K562 (cell line): ENCODE measurements at regions not wholly inside any gene's neighbourhood (a gene's known extent, or its start where the extent isn't known, plus 50 kb on each side); places are given as distances from the start of the nearest gene placed in this dataset.

Source experiments
- ATAC-seq: fragments of 200-7000 bp; cut with Tn5 transposase; 3 replicates; pipeline ENCODE4 v1.9.1; 2020; ENCODE audit warnings: moderate library complexity
- BruUV-seq: library from RNA; stranded (reverse); fragments of 400-500 nt; replicated peaks from 2 replicates; lab custom pipeline; 2021; lab: Mats Ljungman, UMichigan
- CTCF ChIA-PET: fragments of 300-600 bp; formaldehyde crosslinking; extraction: SDS; loops from one replicate; lab custom pipeline; 2021; ENCODE audit warnings: low intra/inter-chr PET ratio; lab: Yijun Ruan, JAX
- POLR2A ChIA-PET: fragments of 300-600, 350-650 bp; sonication (Branson Sonifier 250); formaldehyde crosslinking; extraction: SDS; loops from one replicate; lab custom pipeline; 2021; ENCODE audit warnings: antibody characterized with exemption, inconsistent platforms; lab: Yijun Ruan, JAX
- DNase-seq, 4 experiments: peaks; one replicate each; pipeline versions ENCODE4 v3.0.0 to v3.0.0-alpha.2; 2011 to 2018; ENCODE audit warnings: low spot score in 3 of 4, mixed read lengths in 3 of 4; ENCODE audit errors: extremely low read depth in 1 of 4
- FAIRE-seq: peaks from 2 replicates; lab custom pipeline; 2011; peaks lifted over from hg19 to GRCh38; lab: Jason Lieb, UNC
- H2AFZ ChIP-seq: 2 replicates; pipeline ENCODE4 v1.6.0; 2011; ENCODE audit warnings: low read depth, low read length, control low read depth, inconsistent platforms
- H3K27ac ChIP-seq: fragments of 200-600 bp; 3 replicates; pipeline ENCODE4 v1.8.0; 2011; ENCODE audit warnings: low read depth, mild to moderate bottlenecking, control low read depth, inconsistent platforms, low read length, moderate library complexity, mixed read lengths; ENCODE audit errors: extremely low read depth
- H3K27me3 ChIP-seq, 2 experiments: fragments of 300-600 bp in 1 of 2; 2 replicates in 1 of 2; 3 replicates in 1 of 2; pipeline versions ENCODE4 v1.6.0 to v1.8.0; 2011; ENCODE audit warnings: inconsistent platforms in 2 of 2, low read length in 2 of 2, mild to moderate bottlenecking in 1 of 2, mixed read lengths in 1 of 2, moderate library complexity in 1 of 2; ENCODE audit not compliant: control insufficient read depth in 2 of 2, insufficient read depth in 2 of 2
- H3K36me3 ChIP-seq: fragments of 300-600 bp; 3 replicates; pipeline ENCODE4 v1.8.0; 2011; ENCODE audit warnings: mild to moderate bottlenecking, low read length, inconsistent platforms; ENCODE audit not compliant: control insufficient read depth, insufficient read depth
- H3K4me1 ChIP-seq, 2 experiments: fragments of 200-600 bp in 1 of 2; replicated peaks in 1 of 2; 2 replicates in 1 of 2; 3 replicates in 1 of 2; pipeline versions ENCODE4 v1.5.1 to v1.8.0; 2011; ENCODE audit warnings: inconsistent platforms in 2 of 2, low read length in 2 of 2, mild to moderate bottlenecking in 1 of 2, mixed read lengths in 1 of 2, moderate library complexity in 1 of 2; ENCODE audit not compliant: control insufficient read depth in 2 of 2, insufficient read depth in 2 of 2
- H3K4me2 ChIP-seq: 2 replicates; pipeline ENCODE4 v1.6.1; 2011; ENCODE audit warnings: low read length, control low read depth, inconsistent platforms, mixed read lengths; ENCODE audit not compliant: insufficient read depth
- H3K4me3 ChIP-seq: fragments of 200-600 bp; sonication (generic), shearing (Covaris generic); 2 replicates; pipeline ENCODE4 v1.5.1; 2016; ENCODE audit warnings: control low read depth, inconsistent platforms
- H3K79me2 ChIP-seq: fragments of 200-600 bp; 3 replicates; pipeline ENCODE4 v1.8.0; 2011; ENCODE audit warnings: low read length, inconsistent platforms; ENCODE audit not compliant: control insufficient read depth, insufficient read depth
- H3K9ac ChIP-seq, 2 experiments: 2 replicates each; pipeline versions ENCODE4 v1.6.0 to v1.6.1; 2011; ENCODE audit warnings: low read depth in 2 of 2, low read length in 2 of 2, control low read depth in 1 of 2, inconsistent platforms in 1 of 2, mild to moderate bottlenecking in 1 of 2, mixed read lengths in 1 of 2; ENCODE audit not compliant: insufficient read depth in 1 of 2
- H3K9me1 ChIP-seq: one replicate; pipeline ENCODE4 v1.6.0; 2011; ENCODE audit warnings: inconsistent platforms, mild to moderate bottlenecking, low read length, moderate library complexity; ENCODE audit not compliant: control insufficient read depth, insufficient read depth
- H3K9me3 ChIP-seq: replicated peaks from 2 replicates; pipeline ENCODE4 v1.5.1; 2011; ENCODE audit warnings: low read depth, low read length, inconsistent platforms; ENCODE audit not compliant: control insufficient read depth, insufficient read depth
- H4K20me1 ChIP-seq: replicated peaks from 2 replicates; pipeline ENCODE4 v1.6.1; 2011; ENCODE audit warnings: low read length, inconsistent platforms, mixed read lengths; ENCODE audit not compliant: control insufficient read depth, insufficient read depth
- TAF15 ChIP-seq: fragments of 200-400 bp; formaldehyde crosslinking; IDR thresholded peaks from 2 replicates; pipeline ENCODE4 v1.6.1; 2017; ENCODE audit warnings: mild to moderate bottlenecking, low read depth, low read length, moderate library complexity
- TFE3 ChIP-seq: fragments of 450-650 bp; formaldehyde crosslinking; IDR thresholded peaks from 2 replicates; pipeline ENCODE4 v1.4.0; 2020; ENCODE audit warnings: mild to moderate bottlenecking, mixed read lengths
- WGBS: fragments of 100-300 bp; shearing (Covaris generic); methylation state at CpG from one replicate; pipeline ENCODE4 v1.1.6; 2016; ENCODE audit warnings: low coverage, mixed read lengths; ENCODE audit not compliant: insufficient coverage; ENCODE audit errors: missing lambda C conversion rate; 5-methylcytosine and 5-hydroxymethylcytosine counted together
- in situ Hi-C: fragments of 300-500 bp; cut with MboI; formaldehyde crosslinking; loops from 4 replicates; pipeline ENCODE4 v1.15.0; 2018; ENCODE audit warnings: inconsistent platforms, mixed read lengths
- intact Hi-C: fragments of 100-400 bp; cut with micrococcal nuclease; formaldehyde crosslinking; loops from 2 replicates; pipeline ENCODE4 v1.14.2; 2022

- H3K9me3 ChIP-seq = no peaks in the 10 kb centered on the region
- ATAC-seq = no peak
Measured at GRCh38 chr3:36600404-36600803, 163.9 kb downstream of the DCLK3 start.

More at GRCh38 chr3:36600404-36600803, 163.9 kb downstream of the DCLK3 start:
- POLR2A ChIA-PET = no interaction called here
- BruUV-seq = no TSS peak
- FAIRE-seq (no peak), DNase-seq (no peak)
- no peak overlapping the region for H3K9ac ChIP-seq
- no peak overlapping the region for H3K4me2 ChIP-seq
- no peak overlapping the region for H3K4me3 ChIP-seq
- in situ Hi-C loops = no loop called here
- H4K20me1 ChIP-seq = no peaks in the 10 kb centered on the region
- no peak for TF ChIP-seq TAF15
- peak; percentile 81 for TF ChIP-seq TFE3 (CRISPR knock-in tag)
- no peaks in the 10 kb centered on the region for H3K4me1 ChIP-seq
- intact Hi-C loops = no loop called here
- no peaks in the 10 kb centered on the region for H3K27me3 ChIP-seq
- no peak overlapping the region for H2AFZ ChIP-seq
- CTCF ChIA-PET = no interaction called here
- H3K36me3 ChIP-seq = no peaks in the 10 kb centered on the region
- 0% methylated on average over 3 of the region's 3 CpGs for WGBS
- no peak overlapping the region for H3K27ac ChIP-seq
- H3K9me1 ChIP-seq = no peaks in the 10 kb centered on the region
- H3K79me2 ChIP-seq = no peaks in the 10 kb centered on the region
